ENCODE measurements at regions not wholly inside any gene's neighbourhood (a gene's known extent, or its start where the extent isn't known, plus 50 kb on each side); places are given as distances from the start of the nearest gene placed in this dataset.

- DNase-seq (ENCODE audit: low read depth): no peak
- no peak for TF ChIP-seq CTCF (IDR thresholded peaks at IDR 0.05; ENCODE audit: insufficient read depth, low read depth, low read length)
- H3K4me3 ChIP-seq (ENCODE audit: low read depth, low read length): no peak overlapping the region
Measured at GRCh38 chr13:78777396-78777795, 118.4 kb upstream of the OBI1 start.

- no peak for TF ChIP-seq CTCF (IDR thresholded peaks at IDR 0.05; ENCODE audit: insufficient read depth, low read depth, low read length)
- H3K4me3 ChIP-seq (ENCODE audit: low read depth, low read length): no peak overlapping the region
- DNase-seq (ENCODE audit: low read depth): no peak
Measured at GRCh38 chr13:78772933-78773332, 114.0 kb upstream of the OBI1 start.

- TF ChIP-seq CTCF (IDR thresholded peaks at IDR 0.05; ENCODE audit: insufficient read depth, low read depth, low read length): no peak
- DNase-seq (ENCODE audit: low read depth): no peak
Measured at GRCh38 chr13:78770601-78771000, 111.6 kb upstream of the OBI1 start.

GRCh38 chr13:78768950-78769349, 110.0 kb upstream of the OBI1 start:
- TF ChIP-seq CTCF (IDR thresholded peaks at IDR 0.05; ENCODE audit: insufficient read depth, low read depth, low read length): no peak
- no peak overlapping the region for H3K4me3 ChIP-seq (ENCODE audit: low read depth, low read length)
- DNase-seq (ENCODE audit: low read depth): no peak

More at GRCh38 chr13:78770601-78771000, 111.6 kb upstream of the OBI1 start:
- H3K4me3 ChIP-seq (ENCODE audit: low read depth, low read length): no peak overlapping the region

GRCh38 chr13:78764665-78765064, 105.7 kb upstream of the OBI1 start:
- no peak for TF ChIP-seq CTCF (IDR thresholded peaks at IDR 0.05; ENCODE audit: insufficient read depth, low read depth, low read length)

GRCh38 chr13:78762825-78763224, 103.9 kb upstream of the OBI1 start:
- H3K4me3 ChIP-seq (ENCODE audit: low read depth, low read length): no peak overlapping the region
- no peak for DNase-seq (ENCODE audit: low read depth)
- no peak for TF ChIP-seq CTCF (IDR thresholded peaks at IDR 0.05; ENCODE audit: insufficient read depth, low read depth, low read length)

More at GRCh38 chr13:78764665-78765064, 105.7 kb upstream of the OBI1 start:
- no peak for DNase-seq (ENCODE audit: low read depth)
- H3K4me3 ChIP-seq (ENCODE audit: low read depth, low read length): no peak overlapping the region

GRCh38 chr13:78759704-78760103, 100.7 kb upstream of the OBI1 start:
- no peak for TF ChIP-seq CTCF (IDR thresholded peaks at IDR 0.05; ENCODE audit: insufficient read depth, low read depth, low read length)
- DNase-seq (ENCODE audit: low read depth): no peak
- no peak overlapping the region for H3K4me3 ChIP-seq (ENCODE audit: low read depth, low read length)

All from fibroblast of villous mesenchyme (primary cell).